ENCODE measurements at regions not wholly inside any gene's neighbourhood (a gene's known extent, or its start where the extent isn't known, plus 50 kb on each side); places are given as distances from the start of the nearest gene placed in this dataset.
A peak's percentile ranks its signal among the peaks of the same experiment; 100 is the strongest.

DNA sequence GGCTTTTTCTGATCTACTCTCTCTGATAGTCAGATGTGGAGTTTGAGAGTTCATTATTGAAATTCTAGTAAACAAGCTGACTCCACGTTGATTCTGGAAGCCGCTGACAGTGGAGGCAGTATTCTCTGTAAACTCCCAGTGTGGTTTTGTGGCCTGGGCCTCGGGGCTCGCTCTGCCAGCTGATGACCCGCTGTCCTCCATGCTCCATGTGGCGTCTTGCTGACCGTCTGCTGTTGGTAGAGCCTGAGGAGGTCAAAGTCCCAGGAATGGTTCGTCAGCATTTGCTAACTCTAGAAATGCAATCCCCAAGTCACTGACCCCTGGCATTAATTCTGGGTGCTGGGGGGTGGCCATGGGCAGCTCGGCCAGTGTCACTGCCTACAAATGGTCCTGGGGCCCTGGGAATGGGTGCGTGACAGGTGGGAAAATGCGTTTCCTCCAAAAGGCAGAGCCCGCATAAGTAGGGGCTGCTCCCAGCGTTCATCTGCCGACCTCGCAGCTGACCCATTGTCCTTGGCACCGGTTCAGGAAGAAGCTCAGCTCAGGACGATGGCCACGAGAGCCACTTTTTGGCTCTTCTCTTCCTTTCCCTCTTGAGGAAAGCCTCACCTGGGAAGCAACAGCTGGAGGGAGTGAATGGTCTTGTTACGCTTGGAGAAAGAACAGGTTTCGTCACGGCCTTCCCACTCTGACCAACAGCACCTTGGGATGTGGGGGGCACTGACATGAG, 55.1 kb downstream of the MRPL36 start:
- H3K4me3 ChIP-seq (ENCODE audit: low read depth, low read length): no peak overlapping the region
- in situ Hi-C loops (cut with HindIII; ENCODE audit: low sequenced_read_pairs): no loop called here
- TF ChIP-seq, protein P1, sequence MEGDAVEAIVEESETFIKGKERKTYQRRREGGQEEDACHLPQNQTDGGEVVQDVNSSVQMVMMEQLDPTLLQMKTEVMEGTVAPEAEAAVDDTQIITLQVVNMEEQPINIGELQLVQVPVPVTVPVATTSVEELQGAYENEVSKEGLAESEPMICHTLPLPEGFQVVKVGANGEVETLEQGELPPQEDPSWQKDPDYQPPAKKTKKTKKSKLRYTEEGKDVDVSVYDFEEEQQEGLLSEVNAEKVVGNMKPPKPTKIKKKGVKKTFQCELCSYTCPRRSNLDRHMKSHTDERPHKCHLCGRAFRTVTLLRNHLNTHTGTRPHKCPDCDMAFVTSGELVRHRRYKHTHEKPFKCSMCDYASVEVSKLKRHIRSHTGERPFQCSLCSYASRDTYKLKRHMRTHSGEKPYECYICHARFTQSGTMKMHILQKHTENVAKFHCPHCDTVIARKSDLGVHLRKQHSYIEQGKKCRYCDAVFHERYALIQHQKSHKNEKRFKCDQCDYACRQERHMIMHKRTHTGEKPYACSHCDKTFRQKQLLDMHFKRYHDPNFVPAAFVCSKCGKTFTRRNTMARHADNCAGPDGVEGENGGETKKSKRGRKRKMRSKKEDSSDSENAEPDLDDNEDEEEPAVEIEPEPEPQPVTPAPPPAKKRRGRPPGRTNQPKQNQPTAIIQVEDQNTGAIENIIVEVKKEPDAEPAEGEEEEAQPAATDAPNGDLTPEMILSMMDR (IDR thresholded peaks at IDR 0.05; ENCODE audit: low read depth, low read length, missing control alignments): no peak
- no peak for DNase-seq (ENCODE audit: low read depth)

DNA sequence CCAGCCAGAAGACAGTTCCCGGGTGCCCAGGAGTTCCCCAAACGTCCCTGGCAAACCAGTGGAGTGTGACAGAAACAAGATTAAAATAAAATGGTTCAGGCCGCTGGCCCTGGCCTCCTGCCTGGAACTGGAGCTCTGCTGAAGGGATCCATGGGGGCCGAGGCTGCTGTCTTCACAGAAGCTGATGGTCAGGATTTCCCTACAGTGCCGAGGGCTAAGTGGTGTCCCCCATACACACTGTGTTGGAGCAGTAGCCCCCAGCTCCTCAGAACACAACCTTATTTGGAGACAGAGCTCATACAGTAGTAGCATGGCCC, 55.9 kb downstream of the MRPL36 start:
- TF ChIP-seq, protein P1 (IDR thresholded peaks at IDR 0.05; ENCODE audit: low read depth, low read length, missing control alignments): no peak
- in situ Hi-C loops (cut with HindIII; ENCODE audit: low sequenced_read_pairs): no loop called here
- DNase-seq (ENCODE audit: low read depth): no peak
- no peak overlapping the region for H3K4me3 ChIP-seq (ENCODE audit: low read depth, low read length)

- no peak overlapping the region for H3K4me3 ChIP-seq (ENCODE audit: low read depth, low read length)
- in situ Hi-C loops (cut with HindIII; ENCODE audit: low sequenced_read_pairs): no loop called here
- no peak for DNase-seq (ENCODE audit: low read depth)
- TF ChIP-seq, protein P1 (IDR thresholded peaks at IDR 0.05; ENCODE audit: low read depth, low read length, missing control alignments): no peak
These were observed 56.4 kb downstream of the MRPL36 start for GRCh38 chr5:1743061-1743768.

DNA sequence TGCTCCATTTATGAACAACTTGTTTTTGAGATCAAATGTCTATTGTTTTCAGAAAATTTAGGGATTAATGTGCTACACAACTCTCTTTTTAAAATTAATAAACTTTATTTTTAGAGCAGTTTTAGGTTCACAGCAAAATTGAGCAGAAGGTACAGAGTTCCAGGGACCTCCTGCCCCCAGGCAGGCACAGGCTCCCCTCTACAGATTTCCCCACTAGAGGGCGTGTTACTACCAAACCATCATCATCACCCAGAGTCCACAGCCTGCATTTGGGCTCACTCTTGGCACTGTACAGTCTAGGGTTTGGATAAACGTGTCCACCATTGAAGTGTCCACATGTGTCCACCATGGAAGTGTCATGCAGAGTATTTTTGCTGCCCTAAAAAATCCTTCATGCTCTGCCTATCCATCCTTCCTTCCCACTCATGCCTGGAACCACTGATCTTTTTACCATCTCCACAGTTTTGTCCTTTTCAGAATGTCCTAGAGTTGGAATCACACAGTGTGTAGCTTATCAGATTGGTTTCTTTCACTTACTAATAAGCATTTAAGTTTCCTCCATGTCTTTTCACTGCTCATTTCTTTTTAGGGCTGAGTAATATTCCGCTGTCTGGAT, 61.7 kb downstream of the MRPL36 start:
- no peak overlapping the region for H3K4me3 ChIP-seq (ENCODE audit: low read depth, low read length)
- DNase-seq (ENCODE audit: low read depth): no peak
- TF ChIP-seq, protein P1 (IDR thresholded peaks at IDR 0.05; ENCODE audit: low read depth, low read length, missing control alignments): peak; percentile 49
- in situ Hi-C loops (cut with HindIII; ENCODE audit: low sequenced_read_pairs): no loop called here

DNA sequence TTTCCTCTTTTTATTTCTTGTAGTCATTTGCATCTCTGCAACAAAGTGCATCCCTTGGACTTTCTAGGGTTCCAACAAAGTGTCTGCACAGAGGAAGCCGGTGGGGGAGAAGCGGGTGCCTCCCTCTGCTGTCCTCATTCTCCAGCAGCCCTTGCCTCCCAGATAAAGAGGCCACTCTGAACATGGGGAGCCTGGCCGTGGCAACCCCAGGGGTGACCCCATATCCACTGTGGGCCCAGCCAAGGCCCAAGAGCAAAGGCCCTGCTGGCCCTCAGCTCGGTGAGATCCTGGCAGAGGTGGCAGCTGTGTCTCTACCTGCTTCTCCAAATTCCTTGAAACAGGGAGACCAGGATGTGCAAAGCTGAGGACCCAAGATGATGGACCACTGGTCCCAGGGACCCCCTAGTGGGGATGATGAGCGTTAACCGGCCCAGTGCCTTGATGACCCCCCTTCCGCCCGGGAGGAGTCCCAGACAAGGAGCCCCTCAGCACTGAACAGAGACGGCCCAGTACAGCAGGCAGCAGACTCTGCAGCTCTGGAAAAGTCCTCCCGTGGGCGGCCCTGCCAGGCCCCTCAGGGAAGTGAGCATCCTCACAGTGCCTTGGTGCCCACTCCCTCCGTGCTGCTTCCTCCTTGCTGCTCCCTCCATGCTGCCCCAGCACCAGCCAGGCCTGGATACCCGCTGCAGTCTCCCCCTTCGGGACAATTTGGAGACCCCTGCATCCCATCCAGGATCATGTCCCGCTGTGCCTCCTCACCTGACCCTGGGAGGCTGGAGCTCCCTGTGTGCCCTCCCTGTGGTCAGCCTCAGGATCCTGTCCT, 62.5 kb downstream of the MRPL36 start:
- H3K4me3 ChIP-seq (ENCODE audit: low read depth, low read length): no peak overlapping the region
- TF ChIP-seq, protein P1 (IDR thresholded peaks at IDR 0.05; ENCODE audit: low read depth, low read length, missing control alignments): no peak
- in situ Hi-C loops (cut with HindIII; ENCODE audit: low sequenced_read_pairs): no loop called here

GRCh38 chr5:1736065-1736464, 63.6 kb downstream of the MRPL36 start:
- H3K4me3 ChIP-seq (ENCODE audit: low read depth, low read length): no peak overlapping the region
- TF ChIP-seq, protein P1 (IDR thresholded peaks at IDR 0.05; ENCODE audit: low read depth, low read length, missing control alignments): no peak
- in situ Hi-C loops (cut with HindIII; ENCODE audit: low sequenced_read_pairs): no loop called here
- no peak for DNase-seq (ENCODE audit: low read depth)

More for the DNA sequence above, 62.5 kb downstream of the MRPL36 start:
- no peak for DNase-seq (ENCODE audit: low read depth)

Data from astrocyte of the cerebellum (primary cell).